Astrocyte of the cerebellum (primary cell): ENCODE measurements at regions not wholly inside any gene's neighbourhood (a gene's known extent, or its start where the extent isn't known, plus 50 kb on each side); places are given as distances from the start of the nearest gene placed in this dataset.

ENCODE experiments used
- DNase-seq: peaks from one replicate; pipeline ENCODE4 v3.0.0-alpha.2; 2011; ENCODE audit warnings: low read depth
- H3K4me3 ChIP-seq: 2 replicates; pipeline ENCODE4 v1.5.1; 2011; ENCODE audit warnings: mild to moderate bottlenecking, low read depth, low read length, moderate library complexity
- CTCF ChIP-seq: IDR thresholded peaks from 2 replicates; pipeline ENCODE4 v1.5.1; 2012; ENCODE audit warnings: low read length, low read depth, moderate library complexity, mild to moderate bottlenecking; ENCODE audit errors: missing control alignments
- in situ Hi-C: cut with HindIII; loops from 2 replicates; pipeline ENCODE4 v1.10.0; 2017; ENCODE audit warnings: low sequenced_read_pairs

- in situ Hi-C loops = no loop called here
- no peak for DNase-seq
Measured at GRCh38 chr1:115560027-115560426, 81.7 kb upstream of the VANGL1 start.

DNA sequence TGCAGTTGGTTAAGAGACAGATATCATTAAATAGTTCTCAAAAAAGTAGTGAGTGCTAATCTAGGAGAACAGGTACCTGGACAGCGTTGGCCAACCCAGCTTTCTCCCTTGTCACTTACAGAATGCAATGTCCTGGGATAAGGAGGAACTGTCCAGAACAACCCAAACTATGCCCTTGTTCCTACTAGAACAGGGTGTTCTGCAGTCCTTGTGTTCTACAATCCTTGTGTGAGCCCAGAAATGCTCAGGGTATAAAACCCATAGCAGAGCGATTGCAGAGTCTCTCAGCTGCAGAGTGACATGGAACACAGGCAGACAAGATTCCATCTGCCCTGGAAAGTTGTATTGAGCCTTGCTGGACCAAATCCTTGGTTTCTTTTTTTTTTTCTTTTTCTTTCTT lies 83.5 kb upstream of the VANGL1 start:
- in situ Hi-C loops = no loop called here
- no peak for TF ChIP-seq CTCF
- H3K4me3 ChIP-seq = no peak overlapping the region
- DNase-seq = no peak

More at GRCh38 chr1:115560027-115560426, 81.7 kb upstream of the VANGL1 start:
- H3K4me3 ChIP-seq = no peak overlapping the region
- no peak for TF ChIP-seq CTCF

- DNase-seq = no peak
- no peak overlapping the region for H3K4me3 ChIP-seq
- TF ChIP-seq CTCF = no peak
- in situ Hi-C loops = no loop called here
Measured at GRCh38 chr1:115557715-115558114, 84.1 kb upstream of the VANGL1 start.

GRCh38 chr1:115556236-115556635 lies 85.5 kb upstream of the VANGL1 start:
- TF ChIP-seq CTCF = no peak
- in situ Hi-C loops = no loop called here
- DNase-seq = no peak
- H3K4me3 ChIP-seq = no peak overlapping the region

GRCh38 chr1:115555446-115555845 lies 86.3 kb upstream of the VANGL1 start:
- in situ Hi-C loops = no loop called here

DNA sequence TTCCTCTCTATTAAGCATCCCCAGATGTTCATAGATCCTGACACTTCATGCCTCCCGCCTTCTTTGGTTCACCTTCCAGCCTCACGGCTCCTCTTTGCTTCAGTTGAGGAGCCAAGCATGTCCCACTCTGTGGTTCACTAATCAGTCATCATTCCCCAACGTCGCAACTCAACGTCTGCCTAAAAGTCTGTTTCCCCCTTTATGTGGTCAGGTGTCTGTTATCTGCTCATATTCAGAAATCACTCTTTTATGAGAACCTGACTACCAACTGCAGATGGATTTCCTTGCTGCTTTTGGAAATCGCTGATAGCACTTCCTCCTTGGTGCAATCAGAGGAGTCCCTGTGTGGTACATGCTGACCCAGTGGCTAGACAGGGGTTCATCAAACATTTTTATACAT lies 94.1 kb upstream of the VANGL1 start:
- no peak for TF ChIP-seq CTCF
- DNase-seq = no peak
- no peak overlapping the region for H3K4me3 ChIP-seq
- in situ Hi-C loops = no loop called here

More at GRCh38 chr1:115555446-115555845, 86.3 kb upstream of the VANGL1 start:
- no peak for TF ChIP-seq CTCF
- DNase-seq = no peak
- no peak overlapping the region for H3K4me3 ChIP-seq

- H3K4me3 ChIP-seq = no peak overlapping the region
- no peak for DNase-seq
- in situ Hi-C loops = no loop called here
- no peak for TF ChIP-seq CTCF
Measured at GRCh38 chr1:115546846-115547245, 94.9 kb upstream of the VANGL1 start.
